ENCODE measurements at regions not wholly inside any gene's neighbourhood (a gene's known extent, or its start where the extent isn't known, plus 50 kb on each side); places are given as distances from the start of the nearest gene placed in this dataset.

- Histone ChIP-seq H3K4me3 (ENCODE audit: low read depth, low read length) (no peak overlapping the region), H4K12ac (ENCODE audit: low read depth, low read length) (no peak overlapping the region), H2BK5ac (ENCODE audit: low read depth, low read length, poor library complexity) (no peak overlapping the region), H3K79me1 (ENCODE audit: low read length) (no peaks in the 10 kb centered on the region), H3K79me2 (ENCODE audit: control insufficient read depth, insufficient read depth, low read length, poor library complexity) (no peaks in the 10 kb centered on the region), H2AK5ac (ENCODE audit: low read length) (no peak overlapping the region), H4K91ac (ENCODE audit: low read depth, low read length) (no peak overlapping the region), H3K4me2 (ENCODE audit: low read length) (no peak overlapping the region), H3K23ac (ENCODE audit: low read length) (no peak overlapping the region), H3K4me1 (ENCODE audit: control insufficient read depth in 1 of 2, insufficient read depth in 2 of 2, low read length in 2 of 2) (no peaks in the 10 kb centered on the region), H2AFZ (ENCODE audit: insufficient read depth, low read length, poor library complexity) (no peak overlapping the region), H3K36me3 (ENCODE audit: control insufficient read depth in 1 of 2, insufficient read depth in 2 of 2, low read length in 2 of 2) (no peaks in the 10 kb centered on the region), H4K8ac (ENCODE audit: low read depth, low read length) (no peak overlapping the region), H3K27ac (ENCODE audit: low read depth, low read length) (no peak overlapping the region), H3K9me3 (ENCODE audit: insufficient read depth, low read depth, low read length) (peaks cover 3% of the 10 kb centered on the region), H3K27me3 (ENCODE audit: insufficient read depth, low read length) (no peaks in the 10 kb centered on the region), H2BK12ac (ENCODE audit: low read length) (no peak overlapping the region), H3K18ac (ENCODE audit: low read length) (no peak overlapping the region), H3K4ac (ENCODE audit: low read depth, low read length) (no peak overlapping the region), H2BK120ac (ENCODE audit: insufficient read depth, low read length, poor library complexity) (no peak overlapping the region), H3K9ac (ENCODE audit: low read length) (no peak overlapping the region), H3K14ac (ENCODE audit: low read length) (no peak overlapping the region)
- no CpG with 5 or more reads among the region's 4 CpGs for WGBS (ENCODE audit: extremely low coverage, insufficient coverage, insufficient read length)
- DNase-seq: no peak
Observed at GRCh38 chr3:106522397-106522796, 653.6 kb upstream of the CBLB start.

- H4K12ac ChIP-seq (ENCODE audit: low read depth, low read length): no peak overlapping the region
- H2BK5ac ChIP-seq (ENCODE audit: low read depth, low read length, poor library complexity): no peak overlapping the region
- no peaks in the 10 kb centered on the region for H3K4me1 ChIP-seq (ENCODE audit: control insufficient read depth in 1 of 2, insufficient read depth in 2 of 2, low read length in 2 of 2)
- H3K4me2 ChIP-seq (ENCODE audit: low read length): no peak overlapping the region
- no peak overlapping the region for H2AFZ ChIP-seq (ENCODE audit: insufficient read depth, low read length, poor library complexity)
- no peak overlapping the region for H3K4ac ChIP-seq (ENCODE audit: low read depth, low read length)
- no peak overlapping the region for H2BK120ac ChIP-seq (ENCODE audit: insufficient read depth, low read length, poor library complexity)
- H3K9me3 ChIP-seq (ENCODE audit: insufficient read depth, low read depth, low read length): no peaks in the 10 kb centered on the region
- H2AK5ac ChIP-seq (ENCODE audit: low read length): no peak overlapping the region
- no peak for DNase-seq
- H3K23ac ChIP-seq (ENCODE audit: low read length): no peak overlapping the region
- H3K79me2 ChIP-seq (ENCODE audit: control insufficient read depth, insufficient read depth, low read length, poor library complexity): no peaks in the 10 kb centered on the region
- H3K4me3 ChIP-seq (ENCODE audit: low read depth, low read length): no peak overlapping the region
- no peak overlapping the region for H3K9ac ChIP-seq (ENCODE audit: low read length)
- no peak overlapping the region for H2BK12ac ChIP-seq (ENCODE audit: low read length)
- no peaks in the 10 kb centered on the region for H3K36me3 ChIP-seq (ENCODE audit: control insufficient read depth in 1 of 2, insufficient read depth in 2 of 2, low read length in 2 of 2)
- H3K79me1 ChIP-seq (ENCODE audit: low read length): no peaks in the 10 kb centered on the region
- WGBS (ENCODE audit: extremely low coverage, insufficient coverage, insufficient read length): no CpG with 5 or more reads among the region's 4 CpGs
- no peak overlapping the region for H4K8ac ChIP-seq (ENCODE audit: low read depth, low read length)
- H3K18ac ChIP-seq (ENCODE audit: low read length): no peak overlapping the region
- no peak overlapping the region for H4K91ac ChIP-seq (ENCODE audit: low read depth, low read length)
- no peak overlapping the region for H3K14ac ChIP-seq (ENCODE audit: low read length)
- H3K27me3 ChIP-seq (ENCODE audit: insufficient read depth, low read length): no peaks in the 10 kb centered on the region
- no peak overlapping the region for H3K27ac ChIP-seq (ENCODE audit: low read depth, low read length)
Observed at GRCh38 chr3:106528932-106529331, 660.1 kb upstream of the CBLB start.

GRCh38 chr3:106529738-106530137 lies 660.9 kb upstream of the CBLB start:
- Histone ChIP-seq H3K14ac (ENCODE audit: low read length) (no peak overlapping the region), H3K4ac (ENCODE audit: low read depth, low read length) (no peak overlapping the region), H2AK5ac (ENCODE audit: low read length) (no peak overlapping the region), H3K4me3 (ENCODE audit: low read depth, low read length) (no peak overlapping the region), H2AFZ (ENCODE audit: insufficient read depth, low read length, poor library complexity) (no peak overlapping the region), H2BK5ac (ENCODE audit: low read depth, low read length, poor library complexity) (no peak overlapping the region), H3K4me1 (ENCODE audit: control insufficient read depth in 1 of 2, insufficient read depth in 2 of 2, low read length in 2 of 2) (no peaks in the 10 kb centered on the region), H3K79me2 (ENCODE audit: control insufficient read depth, insufficient read depth, low read length, poor library complexity) (no peaks in the 10 kb centered on the region), H3K79me1 (ENCODE audit: low read length) (no peaks in the 10 kb centered on the region), H3K36me3 (ENCODE audit: control insufficient read depth in 1 of 2, insufficient read depth in 2 of 2, low read length in 2 of 2) (no peaks in the 10 kb centered on the region), H3K9ac (ENCODE audit: low read length) (no peak overlapping the region), H3K9me3 (ENCODE audit: insufficient read depth, low read depth, low read length) (no peaks in the 10 kb centered on the region), H4K91ac (ENCODE audit: low read depth, low read length) (no peak overlapping the region), H4K12ac (ENCODE audit: low read depth, low read length) (no peak overlapping the region), H3K23ac (ENCODE audit: low read length) (no peak overlapping the region), H4K8ac (ENCODE audit: low read depth, low read length) (no peak overlapping the region), H3K27ac (ENCODE audit: low read depth, low read length) (no peak overlapping the region), H3K27me3 (ENCODE audit: insufficient read depth, low read length) (no peaks in the 10 kb centered on the region), H2BK120ac (ENCODE audit: insufficient read depth, low read length, poor library complexity) (no peak overlapping the region), H3K4me2 (ENCODE audit: low read length) (no peak overlapping the region), H2BK12ac (ENCODE audit: low read length) (no peak overlapping the region), H3K18ac (ENCODE audit: low read length) (no peak overlapping the region)
- DNase-seq: no peak

- Histone ChIP-seq H2AFZ (ENCODE audit: insufficient read depth, low read length, poor library complexity) (no peak overlapping the region), H3K23ac (ENCODE audit: low read length) (no peak overlapping the region), H3K79me2 (ENCODE audit: control insufficient read depth, insufficient read depth, low read length, poor library complexity) (no peaks in the 10 kb centered on the region), H3K4me2 (ENCODE audit: low read length) (no peak overlapping the region), H3K27ac (ENCODE audit: low read depth, low read length) (no peak overlapping the region), H3K9me3 (ENCODE audit: insufficient read depth, low read depth, low read length) (no peaks in the 10 kb centered on the region), H4K12ac (ENCODE audit: low read depth, low read length) (no peak overlapping the region), H2BK120ac (ENCODE audit: insufficient read depth, low read length, poor library complexity) (no peak overlapping the region), H4K8ac (ENCODE audit: low read depth, low read length) (no peak overlapping the region), H2BK12ac (ENCODE audit: low read length) (no peak overlapping the region), H3K27me3 (ENCODE audit: insufficient read depth, low read length) (no peaks in the 10 kb centered on the region), H4K91ac (ENCODE audit: low read depth, low read length) (no peak overlapping the region), H3K79me1 (ENCODE audit: low read length) (no peaks in the 10 kb centered on the region), H3K9ac (ENCODE audit: low read length) (no peak overlapping the region), H2BK5ac (ENCODE audit: low read depth, low read length, poor library complexity) (no peak overlapping the region), H3K18ac (ENCODE audit: low read length) (no peak overlapping the region), H3K4me3 (ENCODE audit: low read depth, low read length) (no peak overlapping the region), H2AK5ac (ENCODE audit: low read length) (no peak overlapping the region), H3K14ac (ENCODE audit: low read length) (no peak overlapping the region), H3K36me3 (ENCODE audit: control insufficient read depth in 1 of 2, insufficient read depth in 2 of 2, low read length in 2 of 2) (no peaks in the 10 kb centered on the region), H3K4me1 (ENCODE audit: control insufficient read depth in 1 of 2, insufficient read depth in 2 of 2, low read length in 2 of 2) (no peaks in the 10 kb centered on the region), H3K4ac (ENCODE audit: low read depth, low read length) (no peak overlapping the region)
- no peak for DNase-seq
- WGBS (ENCODE audit: extremely low coverage, insufficient coverage, insufficient read length): no CpG with 5 or more reads among the region's 1 CpG
Observed at GRCh38 chr3:106530367-106530766, 661.6 kb upstream of the CBLB start.

All from trophoblast cell (in vitro differentiated cells and primary cell).